IPS-18c (cell line): ENCODE measurements at regions not wholly inside any gene's neighbourhood (a gene's known extent, or its start where the extent isn't known, plus 50 kb on each side); places are given as distances from the start of the nearest gene placed in this dataset.

ENCODE experiments used
- H3K4me3 ChIP-seq: 2 replicates; pipeline ENCODE4 v1.7.0; 2013; ENCODE audit warnings: low read depth, mild to moderate bottlenecking, low read length, moderate library complexity; ENCODE audit not compliant: insufficient read depth
- H3K9me3 ChIP-seq: one replicate; pipeline ENCODE4 v1.6.1; 2013; ENCODE audit warnings: mild to moderate bottlenecking, low read length, moderate library complexity; ENCODE audit not compliant: control insufficient read depth, insufficient read depth

- H3K9me3 ChIP-seq: no peaks in the 10 kb centered on the region
- no peak overlapping the region for H3K4me3 ChIP-seq
Measured at GRCh38 chr1:217253351-217253750, 377.5 kb downstream of the GPATCH2 start.

- Histone ChIP-seq H3K4me3 (no peak overlapping the region), H3K9me3 (no peaks in the 10 kb centered on the region)
Measured at GRCh38 chr1:217251121-217251520, 379.8 kb downstream of the GPATCH2 start.

GRCh38 chr1:217249857-217250256 is 381.0 kb downstream of the GPATCH2 start:
- Histone ChIP-seq H3K9me3 (no peaks in the 10 kb centered on the region), H3K4me3 (no peak overlapping the region)

- no peaks in the 10 kb centered on the region for H3K9me3 ChIP-seq
- no peak overlapping the region for H3K4me3 ChIP-seq
Measured at GRCh38 chr1:217244971-217245370, 385.9 kb downstream of the GPATCH2 start.

- H3K4me3 ChIP-seq: no peak overlapping the region
- H3K9me3 ChIP-seq: no peaks in the 10 kb centered on the region
Measured at GRCh38 chr1:217240656-217241055, 390.2 kb downstream of the GPATCH2 start.

- H3K4me3 ChIP-seq: no peak overlapping the region
- H3K9me3 ChIP-seq: no peaks in the 10 kb centered on the region
Measured at GRCh38 chr1:217238945-217239344, 391.9 kb downstream of the GPATCH2 start.

- H3K4me3 ChIP-seq: no peak overlapping the region
- no peaks in the 10 kb centered on the region for H3K9me3 ChIP-seq
Measured at GRCh38 chr1:217230412-217230811, 400.5 kb downstream of the GPATCH2 start.

- Histone ChIP-seq H3K9me3 (no peaks in the 10 kb centered on the region), H3K4me3 (no peak overlapping the region)
Measured at GRCh38 chr1:217228689-217229088, 402.2 kb downstream of the GPATCH2 start.

GRCh38 chr1:217224201-217224600 is 406.7 kb downstream of the GPATCH2 start:
- H3K9me3 ChIP-seq: no peaks in the 10 kb centered on the region
- no peak overlapping the region for H3K4me3 ChIP-seq

- H3K9me3 ChIP-seq: no peaks in the 10 kb centered on the region
- H3K4me3 ChIP-seq: no peak overlapping the region
Measured at GRCh38 chr1:217214551-217214950, 416.3 kb downstream of the GPATCH2 start.

GRCh38 chr1:217211486-217211885 is 419.4 kb downstream of the GPATCH2 start:
- no peak overlapping the region for H3K4me3 ChIP-seq
- no peaks in the 10 kb centered on the region for H3K9me3 ChIP-seq

GRCh38 chr1:217205578-217205977 is 425.3 kb downstream of the GPATCH2 start:
- H3K9me3 ChIP-seq: no peaks in the 10 kb centered on the region
- no peak overlapping the region for H3K4me3 ChIP-seq

- Histone ChIP-seq H3K4me3 (no peak overlapping the region), H3K9me3 (no peaks in the 10 kb centered on the region)
Measured at GRCh38 chr1:217196616-217197015, 434.3 kb downstream of the GPATCH2 start.

GRCh38 chr1:217193151-217193550 is 437.7 kb downstream of the GPATCH2 start:
- Histone ChIP-seq H3K4me3 (no peak overlapping the region), H3K9me3 (no peaks in the 10 kb centered on the region)

GRCh38 chr1:217191441-217191840 is 439.4 kb downstream of the GPATCH2 start:
- no peak overlapping the region for H3K4me3 ChIP-seq
- H3K9me3 ChIP-seq: no peaks in the 10 kb centered on the region

GRCh38 chr1:217190359-217190758 is 440.5 kb downstream of the GPATCH2 start:
- Histone ChIP-seq H3K4me3 (no peak overlapping the region), H3K9me3 (no peaks in the 10 kb centered on the region)

GRCh38 chr1:217189362-217189761 is 441.5 kb downstream of the GPATCH2 start:
- no peaks in the 10 kb centered on the region for H3K9me3 ChIP-seq

GRCh38 chr1:217188280-217189237 is 442.3 kb downstream of the GPATCH2 start:
- Histone ChIP-seq H3K4me3 (no peak overlapping the region), H3K9me3 (no peaks in the 10 kb centered on the region)

More at GRCh38 chr1:217189362-217189761, 441.5 kb downstream of the GPATCH2 start:
- no peak overlapping the region for H3K4me3 ChIP-seq

GRCh38 chr1:217186664-217187063 is 444.2 kb downstream of the GPATCH2 start:
- no peaks in the 10 kb centered on the region for H3K9me3 ChIP-seq
- H3K4me3 ChIP-seq: no peak overlapping the region
